Caco-2 (cell line): ENCODE measurements at regions not wholly inside any gene's neighbourhood (a gene's known extent, or its start where the extent isn't known, plus 50 kb on each side); places are given as distances from the start of the nearest gene placed in this dataset.

Experiments used
- BruUV-seq: library from RNA; stranded (reverse); fragments of 400-500 nt; replicated peaks from 2 replicates; lab custom pipeline; 2021; lab: Mats Ljungman, UMichigan
- CTCF ChIA-PET: fragments of 300-600 bp; sonication (Branson Sonifier 250); formaldehyde crosslinking; loops from one replicate; lab custom pipeline; 2022; ENCODE audit warnings: antibody characterized with exemption; lab: Charles Lee
- POLR2A ChIA-PET: fragments of 300-600 bp; sonication (Branson Sonifier 250); formaldehyde crosslinking; loops from one replicate; lab custom pipeline; 2022; ENCODE audit warnings: antibody characterized with exemption; lab: Charles Lee
- DNase-seq, 2 experiments: peaks; one replicate each; pipeline versions ENCODE4 v3.0.0 to v3.0.0-alpha.2; 2020 to 2022
- H3K27me3 ChIP-seq: replicated peaks from 2 replicates; pipeline ENCODE4 v1.6.0; 2011; ENCODE audit warnings: low read length; ENCODE audit not compliant: control insufficient read depth, insufficient read depth
- H3K36me3 ChIP-seq: 2 replicates; pipeline ENCODE4 v1.5.1; 2011; ENCODE audit warnings: low read length; ENCODE audit not compliant: control insufficient read depth, insufficient read depth
- H3K4me1 ChIP-seq: fragments of 250-450 bp; sonication (Bioruptor Pico); 2 replicates; pipeline ENCODE4 v1.5.1; 2020; ENCODE audit warnings: mild to moderate bottlenecking
- H3K4me3 ChIP-seq: 2 replicates; pipeline ENCODE4 v1.5.1; 2011; ENCODE audit warnings: low read depth, mild to moderate bottlenecking, control low read depth, low read length
- H3K9me3 ChIP-seq: fragments of 250-450 bp; sonication (Bioruptor Pico); 2 replicates; pipeline ENCODE4 v1.5.1; 2020; ENCODE audit warnings: mild to moderate bottlenecking, moderate library complexity
- H3K27ac Mint-ChIP-seq: one replicate; pipeline ENCODE4 v1.8.0; 2022; ENCODE audit warnings: mixed read lengths; ENCODE audit not compliant: unreplicated experiment
- H3K27me3 Mint-ChIP-seq: one replicate; pipeline ENCODE4 v1.8.0; 2022; ENCODE audit warnings: mixed read lengths; ENCODE audit not compliant: insufficient read depth, unreplicated experiment
- H3K36me3 Mint-ChIP-seq: one replicate; pipeline ENCODE4 v1.8.0; 2022; ENCODE audit warnings: mild to moderate bottlenecking, mixed read lengths; ENCODE audit not compliant: insufficient read depth, unreplicated experiment
- H3K4me1 Mint-ChIP-seq: one replicate; pipeline ENCODE4 v1.8.0; 2022; ENCODE audit warnings: low read depth, mixed read lengths; ENCODE audit not compliant: unreplicated experiment
- H3K4me3 Mint-ChIP-seq: one replicate; pipeline ENCODE4 v1.8.0; 2022; ENCODE audit warnings: mild to moderate bottlenecking, moderate library complexity, mixed read lengths; ENCODE audit not compliant: unreplicated experiment
- H3K9me3 Mint-ChIP-seq: one replicate; pipeline ENCODE4 v1.8.0; 2022; ENCODE audit warnings: mixed read lengths; ENCODE audit not compliant: unreplicated experiment
- intact Hi-C: fragments of 100-400 bp; cut with micrococcal nuclease; formaldehyde crosslinking; loops from one replicate; pipeline ENCODE4 v1.10.0; 2022; ENCODE audit not compliant: unreplicated experiment
- TF ChIP-seq, protein P1 (sequence below), 2 experiments: fragments of 200-600 bp in 1 of 2; IDR thresholded peaks; 1 replicate in 1 of 2; 2 replicates in 1 of 2; pipeline versions ENCODE4 v1.5.1 to v1.8.0; 2011 to 2022; ENCODE audit warnings: antibody characterized with exemption in 1 of 2, control low read depth in 1 of 2, inconsistent platforms in 1 of 2, low read depth in 1 of 2, low read length in 1 of 2, mild to moderate bottlenecking in 1 of 2, moderate library complexity in 1 of 2; ENCODE audit not compliant: insufficient read depth in 1 of 2, severe bottlenecking in 1 of 2, unreplicated experiment in 1 of 2

DNA sequence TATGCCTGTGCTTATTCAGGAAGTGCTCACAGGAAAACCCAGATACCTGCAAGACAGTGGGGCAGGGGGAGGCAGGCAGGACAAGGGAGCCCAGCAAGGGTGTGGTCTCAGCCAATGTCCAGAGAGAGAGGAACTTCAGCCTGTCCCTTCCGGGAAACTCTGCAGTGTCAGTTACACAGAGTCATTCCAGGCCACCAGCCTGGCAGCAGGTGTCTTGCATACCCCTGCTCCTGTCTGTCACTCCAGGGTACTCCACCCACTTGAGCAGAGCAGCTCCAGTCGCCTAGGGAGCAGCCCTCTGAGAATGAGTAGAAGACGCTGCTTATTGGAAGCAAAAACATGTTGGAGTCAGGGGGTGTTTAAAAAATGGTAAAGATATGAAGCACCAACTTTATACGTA, 431.2 kb upstream of the RGMA start:
- intact Hi-C loops, result no loop called here
- H3K27me3 Mint-ChIP-seq, result peaks cover 18% of the 10 kb centered on the region
- Histone ChIP-seq H3K36me3 (no peaks in the 10 kb centered on the region), H3K4me1 (no peaks in the 10 kb centered on the region), H3K4me3 (no peak overlapping the region), H3K9me3 (no peaks in the 10 kb centered on the region), H3K27me3 (no peaks in the 10 kb centered on the region)
- no TSS peak for BruUV-seq
- H3K4me1 Mint-ChIP-seq, result no peaks in the 10 kb centered on the region
- TF ChIP-seq, protein P1, sequence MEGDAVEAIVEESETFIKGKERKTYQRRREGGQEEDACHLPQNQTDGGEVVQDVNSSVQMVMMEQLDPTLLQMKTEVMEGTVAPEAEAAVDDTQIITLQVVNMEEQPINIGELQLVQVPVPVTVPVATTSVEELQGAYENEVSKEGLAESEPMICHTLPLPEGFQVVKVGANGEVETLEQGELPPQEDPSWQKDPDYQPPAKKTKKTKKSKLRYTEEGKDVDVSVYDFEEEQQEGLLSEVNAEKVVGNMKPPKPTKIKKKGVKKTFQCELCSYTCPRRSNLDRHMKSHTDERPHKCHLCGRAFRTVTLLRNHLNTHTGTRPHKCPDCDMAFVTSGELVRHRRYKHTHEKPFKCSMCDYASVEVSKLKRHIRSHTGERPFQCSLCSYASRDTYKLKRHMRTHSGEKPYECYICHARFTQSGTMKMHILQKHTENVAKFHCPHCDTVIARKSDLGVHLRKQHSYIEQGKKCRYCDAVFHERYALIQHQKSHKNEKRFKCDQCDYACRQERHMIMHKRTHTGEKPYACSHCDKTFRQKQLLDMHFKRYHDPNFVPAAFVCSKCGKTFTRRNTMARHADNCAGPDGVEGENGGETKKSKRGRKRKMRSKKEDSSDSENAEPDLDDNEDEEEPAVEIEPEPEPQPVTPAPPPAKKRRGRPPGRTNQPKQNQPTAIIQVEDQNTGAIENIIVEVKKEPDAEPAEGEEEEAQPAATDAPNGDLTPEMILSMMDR (IDR thresholded peaks at IDR 0.05; ENCODE audit: insufficient read depth in 1 of 2, low read depth in 1 of 2, low read length in 1 of 2, severe bottlenecking in 1 of 2, unreplicated experiment in 1 of 2), result no peak
- ChIA-PET CTCF (no interaction called here), POLR2A (no interaction called here)
- H3K9me3 Mint-ChIP-seq, result no peaks in the 10 kb centered on the region
- DNase-seq, result peak in 1 of 2 experiments; percentile 2
- no peak overlapping the region for H3K4me3 Mint-ChIP-seq
- no peak overlapping the region for H3K27ac Mint-ChIP-seq
- no peaks in the 10 kb centered on the region for H3K36me3 Mint-ChIP-seq

DNA sequence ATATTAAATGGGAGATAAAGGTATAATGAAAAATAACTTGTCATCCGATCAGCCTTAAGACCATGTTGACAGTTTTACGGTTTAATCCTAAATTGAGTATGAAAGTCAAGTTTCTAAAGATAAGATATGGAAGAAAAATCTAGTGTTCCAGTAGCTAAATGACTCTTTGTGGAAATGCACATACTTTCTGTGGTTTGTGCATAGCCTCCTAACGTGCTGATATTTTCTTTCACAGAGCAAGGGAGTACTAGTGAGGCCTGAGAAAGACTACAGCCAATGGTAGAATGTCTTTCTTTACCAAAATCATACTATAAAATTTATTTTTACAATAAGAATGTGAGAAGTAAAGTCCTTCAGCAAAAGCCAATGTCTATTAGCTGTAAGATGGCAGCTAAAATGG, 430.6 kb upstream of the RGMA start:
- no peak overlapping the region for H3K27ac Mint-ChIP-seq
- Histone ChIP-seq H3K27me3 (no peaks in the 10 kb centered on the region), H3K36me3 (no peaks in the 10 kb centered on the region), H3K4me1 (no peaks in the 10 kb centered on the region), H3K9me3 (no peaks in the 10 kb centered on the region), H3K4me3 (no peak overlapping the region)
- intact Hi-C loops, result no loop called here
- H3K4me3 Mint-ChIP-seq, result no peak overlapping the region
- no peaks in the 10 kb centered on the region for H3K9me3 Mint-ChIP-seq
- no TSS peak for BruUV-seq
- no peaks in the 10 kb centered on the region for H3K36me3 Mint-ChIP-seq
- DNase-seq, result no peak
- H3K4me1 Mint-ChIP-seq, result no peaks in the 10 kb centered on the region
- H3K27me3 Mint-ChIP-seq, result peaks cover 16% of the 10 kb centered on the region
- TF ChIP-seq, protein P1 (IDR thresholded peaks at IDR 0.05; ENCODE audit: insufficient read depth in 1 of 2, low read depth in 1 of 2, low read length in 1 of 2, severe bottlenecking in 1 of 2, unreplicated experiment in 1 of 2), result no peak
- POLR2A ChIA-PET, result no interaction called here
- CTCF ChIA-PET, result no interaction called here

DNA sequence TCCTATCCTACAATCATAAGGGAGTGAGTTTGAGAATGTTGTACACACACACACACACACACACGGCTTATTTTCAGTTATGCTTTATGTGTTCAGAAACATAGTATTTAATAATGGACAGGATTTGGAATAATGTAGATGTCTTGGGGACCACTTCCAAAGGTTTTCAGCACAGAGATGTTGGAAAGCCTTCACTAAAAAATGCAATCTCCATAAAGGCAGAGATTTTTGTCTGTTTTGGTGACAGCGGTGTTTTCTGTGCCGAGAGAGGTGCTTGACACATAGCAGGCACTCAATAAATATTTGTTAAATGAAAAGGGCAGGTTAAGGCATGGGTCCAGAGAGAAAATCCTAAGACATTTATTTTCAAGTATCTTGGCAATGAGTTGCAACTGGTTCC, 428.2 kb upstream of the RGMA start:
- peaks cover 16% of the 10 kb centered on the region for H3K27me3 Mint-ChIP-seq
- no peaks in the 10 kb centered on the region for H3K36me3 Mint-ChIP-seq
- ChIA-PET POLR2A (no interaction called here), CTCF (no interaction called here)
- H3K9me3 ChIP-seq, result no peaks in the 10 kb centered on the region
- H3K4me1 Mint-ChIP-seq, result no peaks in the 10 kb centered on the region
- H3K4me1 ChIP-seq, result no peaks in the 10 kb centered on the region
- intact Hi-C loops, result no loop called here
- DNase-seq, result no peak
- BruUV-seq, result no TSS peak
- H3K4me3 ChIP-seq, result no peak overlapping the region
- TF ChIP-seq, protein P1 (IDR thresholded peaks at IDR 0.05; ENCODE audit: insufficient read depth in 1 of 2, low read depth in 1 of 2, low read length in 1 of 2, severe bottlenecking in 1 of 2, unreplicated experiment in 1 of 2), result no peak
- H3K27ac Mint-ChIP-seq, result no peak overlapping the region
- H3K27me3 ChIP-seq, result no peaks in the 10 kb centered on the region
- H3K36me3 ChIP-seq, result no peaks in the 10 kb centered on the region
- no peaks in the 10 kb centered on the region for H3K9me3 Mint-ChIP-seq
- H3K4me3 Mint-ChIP-seq, result no peak overlapping the region
